H1 (cell line): ENCODE measurements at regions not wholly inside any gene's neighbourhood (a gene's known extent, or its start where the extent isn't known, plus 50 kb on each side); places are given as distances from the start of the nearest gene placed in this dataset.

ENCODE experiments used
- CBX5 ChIP-seq: fragments of 300-800, 300-1000 bp; sonication (generic); IDR thresholded peaks from 2 replicates; pipeline ENCODE4 v1.7.1; 2016; ENCODE audit warnings: antibody characterized with exemption, low read length, low read depth
- CHD1 ChIP-seq: IDR thresholded peaks from 2 replicates; pipeline ENCODE4 v1.6.1; 2012; ENCODE audit warnings: low read depth, low read length, improper control_type of control experiment
- KDM5A ChIP-seq: fragments of 200-600 bp; IDR thresholded peaks from 2 replicates; pipeline ENCODE4 v1.7.1; 2012; ENCODE audit warnings: mild to moderate bottlenecking, low read length, inconsistent platforms, mixed read lengths
- POLR2A ChIP-seq, 2 experiments: IDR thresholded peaks; 1 replicate in 1 of 2; 2 replicates in 1 of 2; pipeline ENCODE4 v1.6.1; 2011; ENCODE audit warnings: low read depth in 2 of 2, low read length in 2 of 2, mild to moderate bottlenecking in 2 of 2; ENCODE audit errors: control extremely low read depth in 1 of 2
- RAD21 ChIP-seq, 2 experiments: IDR thresholded peaks in 1 of 2; conservative IDR thresholded peaks in 1 of 2; 2 replicates each; pipeline ENCODE4 v1.6.1; 2011; ENCODE audit warnings: low read depth in 2 of 2, low read length in 2 of 2, improper control_type of control experiment in 1 of 2, inconsistent platforms in 1 of 2, mild to moderate bottlenecking in 1 of 2, moderate library complexity in 1 of 2
- SRF ChIP-seq: IDR thresholded peaks from 2 replicates; pipeline ENCODE4 v1.6.1; 2011; ENCODE audit warnings: mild to moderate bottlenecking, low read depth, low read length, moderate library complexity
- TF ChIP-seq, protein P1 (sequence below), 3 experiments: IDR thresholded peaks; 1 replicate in 2 of 3; 2 replicates in 1 of 3; pipeline versions ENCODE4 v1.5.1 to v1.6.1; 2011; ENCODE audit warnings: low read length in 3 of 3, mild to moderate bottlenecking in 3 of 3, inconsistent platforms in 2 of 3, low read depth in 1 of 3, moderate library complexity in 1 of 3; ENCODE audit not compliant: insufficient read depth in 1 of 3; ENCODE audit errors: control extremely low read depth in 1 of 3

GRCh38 chr5:92917044-92917443 is 664.0 kb downstream of the NR2F1-AS1 start:
- TF ChIP-seq, protein P1, sequence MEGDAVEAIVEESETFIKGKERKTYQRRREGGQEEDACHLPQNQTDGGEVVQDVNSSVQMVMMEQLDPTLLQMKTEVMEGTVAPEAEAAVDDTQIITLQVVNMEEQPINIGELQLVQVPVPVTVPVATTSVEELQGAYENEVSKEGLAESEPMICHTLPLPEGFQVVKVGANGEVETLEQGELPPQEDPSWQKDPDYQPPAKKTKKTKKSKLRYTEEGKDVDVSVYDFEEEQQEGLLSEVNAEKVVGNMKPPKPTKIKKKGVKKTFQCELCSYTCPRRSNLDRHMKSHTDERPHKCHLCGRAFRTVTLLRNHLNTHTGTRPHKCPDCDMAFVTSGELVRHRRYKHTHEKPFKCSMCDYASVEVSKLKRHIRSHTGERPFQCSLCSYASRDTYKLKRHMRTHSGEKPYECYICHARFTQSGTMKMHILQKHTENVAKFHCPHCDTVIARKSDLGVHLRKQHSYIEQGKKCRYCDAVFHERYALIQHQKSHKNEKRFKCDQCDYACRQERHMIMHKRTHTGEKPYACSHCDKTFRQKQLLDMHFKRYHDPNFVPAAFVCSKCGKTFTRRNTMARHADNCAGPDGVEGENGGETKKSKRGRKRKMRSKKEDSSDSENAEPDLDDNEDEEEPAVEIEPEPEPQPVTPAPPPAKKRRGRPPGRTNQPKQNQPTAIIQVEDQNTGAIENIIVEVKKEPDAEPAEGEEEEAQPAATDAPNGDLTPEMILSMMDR (IDR thresholded peaks at IDR 0.05; ENCODE audit: control extremely low read depth in 1 of 3, insufficient read depth in 1 of 3, low read depth in 1 of 3, low read length in 3 of 3) = no peak
- TF ChIP-seq CHD1 (no peak), RAD21 (IDR thresholded peaks at IDR 0.05 in 1 of 2, conservative IDR thresholded peaks at IDR 0.05 in 1 of 2; ENCODE audit: low read depth in 2 of 2, low read length in 2 of 2) (no peak), KDM5A (no peak), POLR2A (IDR thresholded peaks at IDR 0.05; ENCODE audit: control extremely low read depth in 1 of 2, low read depth in 2 of 2, low read length in 2 of 2) (no peak), SRF (no peak), CBX5 (no peak)
